DOHH2 (cell line): ENCODE measurements at regions not wholly inside any gene's neighbourhood (a gene's known extent, or its start where the extent isn't known, plus 50 kb on each side); places are given as distances from the start of the nearest gene placed in this dataset.

Experiments
- H3F3A ChIP-seq: fragments of 200-600 bp; sonication (generic), shearing (Covaris generic); 2 replicates; pipeline ENCODE4 v1.6.0; 2016; ENCODE audit warnings: antibody characterized with exemption, mild to moderate bottlenecking; ENCODE audit not compliant: control insufficient read depth, insufficient read depth
- H3K27ac ChIP-seq: fragments of 200-600 bp; sonication (generic); 2 replicates; pipeline ENCODE4 v1.5.1; 2014; ENCODE audit warnings: low read depth, mild to moderate bottlenecking, low read length, moderate library complexity
- H3K27me3 ChIP-seq: fragments of 200-600 bp; sonication (generic); 2 replicates; pipeline ENCODE4 v1.6.1; 2014; ENCODE audit warnings: mild to moderate bottlenecking, low read length, mixed read lengths; ENCODE audit not compliant: control insufficient read depth
- H3K36me3 ChIP-seq: fragments of 200-600 bp; sonication (generic); 2 replicates; pipeline ENCODE4 v1.6.1; 2014; ENCODE audit warnings: mild to moderate bottlenecking, low read length, moderate library complexity, mixed read lengths; ENCODE audit not compliant: control insufficient read depth
- H3K4me1 ChIP-seq: fragments of 200-600 bp; sonication (generic); 2 replicates; pipeline ENCODE4 v1.6.1; 2014; ENCODE audit warnings: mild to moderate bottlenecking, low read length, mixed read lengths; ENCODE audit not compliant: control insufficient read depth
- H3K4me2 ChIP-seq: fragments of 200-600 bp; sonication (generic); 2 replicates; pipeline ENCODE4 v1.6.0; 2014; ENCODE audit warnings: mild to moderate bottlenecking, low read length, moderate library complexity
- H3K4me3 ChIP-seq: fragments of 200-600 bp; sonication (generic); 2 replicates; pipeline ENCODE4 v1.5.1; 2014; ENCODE audit warnings: mild to moderate bottlenecking, low read length, mixed read lengths
- H3K79me2 ChIP-seq: fragments of 200-600 bp; sonication (generic); 2 replicates; pipeline ENCODE4 v1.6.1; 2014; ENCODE audit warnings: mild to moderate bottlenecking, low read length, mixed read lengths; ENCODE audit not compliant: control insufficient read depth
- H3K9me2 ChIP-seq: fragments of 200-600 bp; sonication (generic); replicated peaks from 2 replicates; pipeline ENCODE4 v1.6.1; 2014; ENCODE audit warnings: mild to moderate bottlenecking, low read length, mixed read lengths; ENCODE audit not compliant: control insufficient read depth
- H3K9me3 ChIP-seq: fragments of 200-600 bp; sonication (generic); 2 replicates; pipeline ENCODE4 v1.6.1; 2014; ENCODE audit warnings: antibody characterized with exemption, low read length, mixed read lengths; ENCODE audit not compliant: control insufficient read depth, insufficient read depth
- H4K20me1 ChIP-seq: fragments of 200-600 bp; sonication (generic); 2 replicates; pipeline ENCODE4 v1.6.0; 2014; ENCODE audit warnings: low read depth, mild to moderate bottlenecking, antibody characterized with exemption, low read length, moderate library complexity; ENCODE audit not compliant: control insufficient read depth, insufficient read depth
- CTCF ChIP-seq: fragments of 200-600 bp; sonication (generic); IDR thresholded peaks from one replicate; pipeline ENCODE4 v1.5.1; 2014; ENCODE audit warnings: antibody characterized with exemption, mild to moderate bottlenecking, low read depth, low read length; ENCODE audit not compliant: poor library complexity, severe bottlenecking
- EZH2phosphoT487 ChIP-seq: fragments of 200-600 bp; sonication (generic); IDR thresholded peaks from 2 replicates; pipeline ENCODE4 v1.6.1; 2017; ENCODE audit warnings: borderline replicate concordance, mild to moderate bottlenecking, antibody characterized with exemption, low read length, moderate library complexity, mixed read lengths

GRCh38 chr9:20138116-20138515 lies 349.3 kb upstream of the SLC24A2 start:
- Histone ChIP-seq H3K79me2 (no peaks in the 10 kb centered on the region), H3K4me2 (no peak overlapping the region), H3K36me3 (no peaks in the 10 kb centered on the region), H3K9me3 (no peaks in the 10 kb centered on the region), H3K4me1 (no peaks in the 10 kb centered on the region), H3F3A (no peaks in the 10 kb centered on the region), H4K20me1 (no peaks in the 10 kb centered on the region), H3K4me3 (no peak overlapping the region), H3K27me3 (no peaks in the 10 kb centered on the region), H3K9me2 (no peaks in the 10 kb centered on the region), H3K27ac (no peak overlapping the region)
- no peak for TF ChIP-seq EZH2phosphoT487
- TF ChIP-seq CTCF: no peak

- no peak overlapping the region for H3K27ac ChIP-seq
- H3K27me3 ChIP-seq: no peaks in the 10 kb centered on the region
- H3K9me3 ChIP-seq: no peaks in the 10 kb centered on the region
- no peak overlapping the region for H3K4me3 ChIP-seq
- H3K4me1 ChIP-seq: no peaks in the 10 kb centered on the region
- no peak overlapping the region for H3K4me2 ChIP-seq
- no peaks in the 10 kb centered on the region for H3K79me2 ChIP-seq
- H3F3A ChIP-seq: no peaks in the 10 kb centered on the region
- H3K36me3 ChIP-seq: no peaks in the 10 kb centered on the region
- TF ChIP-seq CTCF (no peak), EZH2phosphoT487 (no peak)
- H4K20me1 ChIP-seq: no peaks in the 10 kb centered on the region
- no peaks in the 10 kb centered on the region for H3K9me2 ChIP-seq
These were observed 348.6 kb upstream of the SLC24A2 start for GRCh38 chr9:20137425-20137824.

- no peak overlapping the region for H3K27ac ChIP-seq
- H3K4me1 ChIP-seq: no peaks in the 10 kb centered on the region
- H4K20me1 ChIP-seq: no peaks in the 10 kb centered on the region
- no peak for TF ChIP-seq CTCF
- no peak for TF ChIP-seq EZH2phosphoT487
- no peaks in the 10 kb centered on the region for H3K27me3 ChIP-seq
- no peak overlapping the region for H3K4me2 ChIP-seq
- no peaks in the 10 kb centered on the region for H3K9me3 ChIP-seq
- no peaks in the 10 kb centered on the region for H3F3A ChIP-seq
- no peaks in the 10 kb centered on the region for H3K36me3 ChIP-seq
- H3K9me2 ChIP-seq: no peaks in the 10 kb centered on the region
- no peaks in the 10 kb centered on the region for H3K79me2 ChIP-seq
- H3K4me3 ChIP-seq: no peak overlapping the region
These were observed 346.4 kb upstream of the SLC24A2 start for GRCh38 chr9:20135119-20135697.

- no peaks in the 10 kb centered on the region for H3F3A ChIP-seq
- H3K4me3 ChIP-seq: no peak overlapping the region
- H3K27me3 ChIP-seq: no peaks in the 10 kb centered on the region
- H3K27ac ChIP-seq: no peak overlapping the region
- no peaks in the 10 kb centered on the region for H4K20me1 ChIP-seq
- H3K9me3 ChIP-seq: no peaks in the 10 kb centered on the region
- no peaks in the 10 kb centered on the region for H3K9me2 ChIP-seq
- H3K4me1 ChIP-seq: no peaks in the 10 kb centered on the region
- no peaks in the 10 kb centered on the region for H3K79me2 ChIP-seq
- TF ChIP-seq EZH2phosphoT487: no peak
- TF ChIP-seq CTCF: no peak
- H3K36me3 ChIP-seq: no peaks in the 10 kb centered on the region
- H3K4me2 ChIP-seq: no peak overlapping the region
These were observed 336.9 kb upstream of the SLC24A2 start for GRCh38 chr9:20125727-20126126.
